ENCODE measurements at regions not wholly inside any gene's neighbourhood (a gene's known extent, or its start where the extent isn't known, plus 50 kb on each side); places are given as distances from the start of the nearest gene placed in this dataset.
A peak's percentile ranks its signal among the peaks of the same experiment; 100 is the strongest.

DNA sequence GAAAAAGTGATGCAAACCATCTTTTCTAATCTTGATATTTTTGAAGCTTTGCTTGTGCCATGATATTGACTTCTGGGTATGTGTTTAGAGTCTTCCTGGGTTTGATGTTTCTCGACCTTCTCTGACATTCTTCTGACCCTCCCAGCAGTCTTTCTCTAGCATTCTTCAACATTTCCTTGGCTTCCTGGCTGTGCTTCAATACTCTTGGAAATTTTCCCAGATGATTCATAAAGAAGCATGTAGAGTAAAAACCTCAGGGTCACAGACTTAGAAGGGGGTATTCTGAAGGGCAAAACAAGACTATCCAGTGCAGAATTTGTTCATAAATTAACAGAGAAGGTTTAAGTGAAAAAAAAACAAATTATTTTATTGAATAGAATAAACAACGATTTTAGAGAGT, 946.3 kb upstream of the PCDH9 start (continued):
- TF ChIP-seq GABPA (IDR thresholded peaks at IDR 0.05; ENCODE audit: low read depth): no peak
- TF ChIP-seq, protein P1, sequence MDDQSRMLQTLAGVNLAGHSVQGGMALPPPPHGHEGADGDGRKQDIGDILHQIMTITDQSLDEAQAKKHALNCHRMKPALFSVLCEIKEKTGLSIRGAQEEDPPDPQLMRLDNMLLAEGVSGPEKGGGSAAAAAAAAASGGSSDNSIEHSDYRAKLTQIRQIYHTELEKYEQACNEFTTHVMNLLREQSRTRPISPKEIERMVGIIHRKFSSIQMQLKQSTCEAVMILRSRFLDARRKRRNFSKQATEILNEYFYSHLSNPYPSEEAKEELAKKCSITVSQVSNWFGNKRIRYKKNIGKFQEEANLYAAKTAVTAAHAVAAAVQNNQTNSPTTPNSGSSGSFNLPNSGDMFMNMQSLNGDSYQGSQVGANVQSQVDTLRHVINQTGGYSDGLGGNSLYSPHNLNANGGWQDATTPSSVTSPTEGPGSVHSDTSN (IDR thresholded peaks at IDR 0.05): peak; percentile 34
- peak; percentile 64 for TF ChIP-seq TCF12 (IDR thresholded peaks at IDR 0.05)
- TF ChIP-seq FOXM1 (IDR thresholded peaks at IDR 0.05; ENCODE audit: low read depth): no peak
- TF ChIP-seq POLR2AphosphoS5 (IDR thresholded peaks at IDR 0.05; ENCODE audit: low read depth, low read length): no peak; the same call in 1 of the 2 replicates
- TF ChIP-seq, protein P2, sequence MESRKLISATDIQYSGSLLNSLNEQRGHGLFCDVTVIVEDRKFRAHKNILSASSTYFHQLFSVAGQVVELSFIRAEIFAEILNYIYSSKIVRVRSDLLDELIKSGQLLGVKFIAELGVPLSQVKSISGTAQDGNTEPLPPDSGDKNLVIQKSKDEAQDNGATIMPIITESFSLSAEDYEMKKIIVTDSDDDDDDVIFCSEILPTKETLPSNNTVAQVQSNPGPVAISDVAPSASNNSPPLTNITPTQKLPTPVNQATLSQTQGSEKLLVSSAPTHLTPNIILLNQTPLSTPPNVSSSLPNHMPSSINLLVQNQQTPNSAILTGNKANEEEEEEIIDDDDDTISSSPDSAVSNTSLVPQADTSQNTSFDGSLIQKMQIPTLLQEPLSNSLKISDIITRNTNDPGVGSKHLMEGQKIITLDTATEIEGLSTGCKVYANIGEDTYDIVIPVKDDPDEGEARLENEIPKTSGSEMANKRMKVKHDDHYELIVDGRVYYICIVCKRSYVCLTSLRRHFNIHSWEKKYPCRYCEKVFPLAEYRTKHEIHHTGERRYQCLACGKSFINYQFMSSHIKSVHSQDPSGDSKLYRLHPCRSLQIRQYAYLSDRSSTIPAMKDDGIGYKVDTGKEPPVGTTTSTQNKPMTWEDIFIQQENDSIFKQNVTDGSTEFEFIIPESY (IDR thresholded peaks at IDR 0.05; ENCODE audit: borderline replicate concordance, low read depth): no peak
- TF ChIP-seq SMC3 (IDR thresholded peaks at IDR 0.05; ENCODE audit: low read depth, low read length): no peak
- TF ChIP-seq EP300 (IDR thresholded peaks at IDR 0.05; ENCODE audit: borderline replicate concordance in 1 of 2, low read depth in 1 of 2, low read length in 1 of 2): peak in 1 of 2 experiments; percentile 60; a peak in 1 of 4 replicates
- no peak for TF ChIP-seq MXI1 (IDR thresholded peaks at IDR 0.05; ENCODE audit: low read depth, low read length)
- TF ChIP-seq, protein P3, sequence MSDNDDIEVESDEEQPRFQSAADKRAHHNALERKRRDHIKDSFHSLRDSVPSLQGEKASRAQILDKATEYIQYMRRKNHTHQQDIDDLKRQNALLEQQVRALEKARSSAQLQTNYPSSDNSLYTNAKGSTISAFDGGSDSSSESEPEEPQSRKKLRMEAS (IDR thresholded peaks at IDR 0.05; ENCODE audit: low read depth): peak; percentile 21; the same call in 1 of the 2 replicates
- TF ChIP-seq SIN3A (IDR thresholded peaks at IDR 0.05; ENCODE audit: borderline replicate concordance, low read depth, low read length): no peak
- peak; percentile 90 for TF ChIP-seq NFIC (IDR thresholded peaks at IDR 0.05; ENCODE audit: borderline replicate concordance)
- no peak for TF ChIP-seq RAD21 (IDR thresholded peaks at IDR 0.05; ENCODE audit: low read length)
- peak; percentile 77; the same call in 1 of the 2 replicates for TF ChIP-seq FOSL2 (IDR thresholded peaks at IDR 0.05; ENCODE audit: borderline replicate concordance, low read depth)
- TF ChIP-seq, protein P4, sequence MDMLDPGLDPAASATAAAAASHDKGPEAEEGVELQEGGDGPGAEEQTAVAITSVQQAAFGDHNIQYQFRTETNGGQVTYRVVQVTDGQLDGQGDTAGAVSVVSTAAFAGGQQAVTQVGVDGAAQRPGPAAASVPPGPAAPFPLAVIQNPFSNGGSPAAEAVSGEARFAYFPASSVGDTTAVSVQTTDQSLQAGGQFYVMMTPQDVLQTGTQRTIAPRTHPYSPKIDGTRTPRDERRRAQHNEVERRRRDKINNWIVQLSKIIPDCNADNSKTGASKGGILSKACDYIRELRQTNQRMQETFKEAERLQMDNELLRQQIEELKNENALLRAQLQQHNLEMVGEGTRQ (IDR thresholded peaks at IDR 0.05; ENCODE audit: borderline replicate concordance, low read depth, low read length): no peak
- TF ChIP-seq FOXJ3 (CRISPR knock-in tag; IDR thresholded peaks at IDR 0.05): no peak
- TF ChIP-seq EZH2phosphoT487 (IDR thresholded peaks at IDR 0.05; ENCODE audit: borderline replicate concordance, low read depth): no peak
- TF ChIP-seq RCOR1 (IDR thresholded peaks at IDR 0.05; ENCODE audit: low read length): no peak
- no peak for TF ChIP-seq YY1 (IDR thresholded peaks at IDR 0.05; ENCODE audit: low read depth)
- TF ChIP-seq, protein P5, sequence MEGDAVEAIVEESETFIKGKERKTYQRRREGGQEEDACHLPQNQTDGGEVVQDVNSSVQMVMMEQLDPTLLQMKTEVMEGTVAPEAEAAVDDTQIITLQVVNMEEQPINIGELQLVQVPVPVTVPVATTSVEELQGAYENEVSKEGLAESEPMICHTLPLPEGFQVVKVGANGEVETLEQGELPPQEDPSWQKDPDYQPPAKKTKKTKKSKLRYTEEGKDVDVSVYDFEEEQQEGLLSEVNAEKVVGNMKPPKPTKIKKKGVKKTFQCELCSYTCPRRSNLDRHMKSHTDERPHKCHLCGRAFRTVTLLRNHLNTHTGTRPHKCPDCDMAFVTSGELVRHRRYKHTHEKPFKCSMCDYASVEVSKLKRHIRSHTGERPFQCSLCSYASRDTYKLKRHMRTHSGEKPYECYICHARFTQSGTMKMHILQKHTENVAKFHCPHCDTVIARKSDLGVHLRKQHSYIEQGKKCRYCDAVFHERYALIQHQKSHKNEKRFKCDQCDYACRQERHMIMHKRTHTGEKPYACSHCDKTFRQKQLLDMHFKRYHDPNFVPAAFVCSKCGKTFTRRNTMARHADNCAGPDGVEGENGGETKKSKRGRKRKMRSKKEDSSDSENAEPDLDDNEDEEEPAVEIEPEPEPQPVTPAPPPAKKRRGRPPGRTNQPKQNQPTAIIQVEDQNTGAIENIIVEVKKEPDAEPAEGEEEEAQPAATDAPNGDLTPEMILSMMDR (IDR thresholded peaks at IDR 0.05): no peak

Data from SK-N-SH (cell line).